ENCODE measurements at regions not wholly inside any gene's neighbourhood (a gene's known extent, or its start where the extent isn't known, plus 50 kb on each side); places are given as distances from the start of the nearest gene placed in this dataset.
A peak's percentile ranks its signal among the peaks of the same experiment; 100 is the strongest.

- ChIA-PET CTCF (interaction anchor here (0.8 to 1.8 kb wide), 5 partner anchors 9 to 43 kb away, joined by 3 to 8 read pairs (median 4); no protein-coding TSS in a partner anchor), POLR2A (no interaction called here)
- TF ChIP-seq CTCF (IDR thresholded peaks at IDR 0.05; ENCODE audit: insufficient read depth, low read depth, low read length): no peak
- Histone ChIP-seq H3K36me3 (ENCODE audit: control insufficient read depth, insufficient read depth, low read length) (no peaks in the 10 kb centered on the region; the same call in 1 of the 2 replicates), H3K4me3 (ENCODE audit: low read depth, low read length) (peak overlapping the region; percentile 54), H3K27me3 (ENCODE audit: control insufficient read depth, insufficient read depth, low read length) (no peaks in the 10 kb centered on the region)
- DNase-seq (ENCODE audit: low read depth): no peak
Observed at GRCh38 chr22:46043816-46044620, 67.1 kb upstream of the WNT7B start.

- ChIA-PET CTCF (interaction anchor here (1.2 to 1.8 kb wide), 3 partner anchors 8 to 38 kb away, joined by 3 to 8 read pairs (median 4); no protein-coding TSS in a partner anchor), POLR2A (interaction anchor here (0.6 kb wide), 1 partner anchor 106 kb away, joined by 6 read pairs; no protein-coding TSS in a partner anchor)
- no peak for TF ChIP-seq CTCF (IDR thresholded peaks at IDR 0.05; ENCODE audit: insufficient read depth, low read depth, low read length)
- DNase-seq (ENCODE audit: low read depth): no peak
- Histone ChIP-seq H3K36me3 (ENCODE audit: control insufficient read depth, insufficient read depth, low read length) (peaks cover 2% of the 10 kb centered on the region; the same call in 1 of the 2 replicates), H3K27me3 (ENCODE audit: control insufficient read depth, insufficient read depth, low read length) (no peaks in the 10 kb centered on the region), H3K4me3 (ENCODE audit: low read depth, low read length) (peak overlapping the region; percentile 54)
Observed at GRCh38 chr22:46044621-46045458, 67.9 kb upstream of the WNT7B start.

GRCh38 chr22:46045459-46046298, 68.7 kb upstream of the WNT7B start:
- no peak for DNase-seq (ENCODE audit: low read depth)
- Histone ChIP-seq H3K4me3 (ENCODE audit: low read depth, low read length) (peak overlapping the region; percentile 54), H3K27me3 (ENCODE audit: control insufficient read depth, insufficient read depth, low read length) (no peaks in the 10 kb centered on the region), H3K36me3 (ENCODE audit: control insufficient read depth, insufficient read depth, low read length) (peaks cover 2% of the 10 kb centered on the region; the same call in 1 of the 2 replicates)
- no peak for TF ChIP-seq CTCF (IDR thresholded peaks at IDR 0.05; ENCODE audit: insufficient read depth, low read depth, low read length)
- POLR2A ChIA-PET: interaction anchor here (0.6 kb wide), 1 partner anchor 69 kb away, joined by 3 read pairs; no protein-coding TSS in a partner anchor
- CTCF ChIA-PET: interaction anchor here (1.6 kb wide), 1 partner anchor 10 kb away, joined by 4 read pairs; no protein-coding TSS in a partner anchor

GRCh38 chr22:46046299-46046685, 69.3 kb upstream of the WNT7B start:
- ChIA-PET POLR2A (interaction anchor here (0.6 kb wide), 1 partner anchor 69 kb away, joined by 3 read pairs; no protein-coding TSS in a partner anchor), CTCF (no interaction called here)
- Histone ChIP-seq H3K36me3 (ENCODE audit: control insufficient read depth, insufficient read depth, low read length) (peaks cover 2% of the 10 kb centered on the region; the same call in 1 of the 2 replicates), H3K4me3 (ENCODE audit: low read depth, low read length) (no peak overlapping the region), H3K27me3 (ENCODE audit: control insufficient read depth, insufficient read depth, low read length) (no peaks in the 10 kb centered on the region)
- no peak for DNase-seq (ENCODE audit: low read depth)
- TF ChIP-seq CTCF (IDR thresholded peaks at IDR 0.05; ENCODE audit: insufficient read depth, low read depth, low read length): no peak

Data from BJ (cell line).